LNCaP clone FGC (cell line): ENCODE measurements at regions not wholly inside any gene's neighbourhood (a gene's known extent, or its start where the extent isn't known, plus 50 kb on each side); places are given as distances from the start of the nearest gene placed in this dataset.

ENCODE experiments used
- DNase-seq: peaks from one replicate; pipeline ENCODE4 v3.0.0-alpha.2; 2011; ENCODE audit warnings: low read depth
- H3K4me3 ChIP-seq: 2 replicates; pipeline ENCODE4 v1.5.1; 2011; ENCODE audit warnings: mild to moderate bottlenecking, low read depth, low read length, control low read depth
- CTCF ChIP-seq: IDR thresholded peaks from 2 replicates; pipeline ENCODE4 v1.5.1; 2012; ENCODE audit warnings: mild to moderate bottlenecking; ENCODE audit not compliant: control insufficient read depth, insufficient read depth; ENCODE audit errors: extremely low read depth

- DNase-seq = no peak
- TF ChIP-seq CTCF = no peak
- no peak overlapping the region for H3K4me3 ChIP-seq
Measured at GRCh38 chr4:26175905-26176470, 144.8 kb upstream of the RBPJ start.

- H3K4me3 ChIP-seq = no peak overlapping the region
- DNase-seq = no peak
- TF ChIP-seq CTCF = no peak
Measured at GRCh38 chr4:26176598-26177149, 144.1 kb upstream of the RBPJ start.

- TF ChIP-seq CTCF = no peak
- no peak overlapping the region for H3K4me3 ChIP-seq
- no peak for DNase-seq
Measured at GRCh38 chr4:26178854-26179253, 142.0 kb upstream of the RBPJ start.

GRCh38 chr4:26179316-26179760, 141.5 kb upstream of the RBPJ start:
- DNase-seq = no peak
- H3K4me3 ChIP-seq = no peak overlapping the region
- no peak for TF ChIP-seq CTCF

GRCh38 chr4:26181616-26182015, 139.2 kb upstream of the RBPJ start:
- no peak for TF ChIP-seq CTCF
- no peak for DNase-seq
- H3K4me3 ChIP-seq = no peak overlapping the region

- no peak overlapping the region for H3K4me3 ChIP-seq
- no peak for DNase-seq
- no peak for TF ChIP-seq CTCF
Measured at GRCh38 chr4:26183017-26183416, 137.8 kb upstream of the RBPJ start.

GRCh38 chr4:26185436-26185835, 135.4 kb upstream of the RBPJ start:
- H3K4me3 ChIP-seq = no peak overlapping the region
- no peak for TF ChIP-seq CTCF
- no peak for DNase-seq
